C4-2B (cell line): ENCODE measurements at regions not wholly inside any gene's neighbourhood (a gene's known extent, or its start where the extent isn't known, plus 50 kb on each side); places are given as distances from the start of the nearest gene placed in this dataset.

Source experiments
- H3K27ac ChIP-seq: fragments of 450-650 bp; 2 replicates; pipeline ENCODE4 v1.5.1; 2017
- ZFX ChIP-seq: fragments of 450-650 bp; IDR thresholded peaks from 2 replicates; pipeline ENCODE4 v1.6.1; 2017
- TF ChIP-seq, protein P1 (sequence below): fragments of 450-650 bp; conservative IDR thresholded peaks from 2 replicates; pipeline ENCODE4 v1.5.1; 2017; ENCODE audit warnings: mild to moderate bottlenecking

DNA sequence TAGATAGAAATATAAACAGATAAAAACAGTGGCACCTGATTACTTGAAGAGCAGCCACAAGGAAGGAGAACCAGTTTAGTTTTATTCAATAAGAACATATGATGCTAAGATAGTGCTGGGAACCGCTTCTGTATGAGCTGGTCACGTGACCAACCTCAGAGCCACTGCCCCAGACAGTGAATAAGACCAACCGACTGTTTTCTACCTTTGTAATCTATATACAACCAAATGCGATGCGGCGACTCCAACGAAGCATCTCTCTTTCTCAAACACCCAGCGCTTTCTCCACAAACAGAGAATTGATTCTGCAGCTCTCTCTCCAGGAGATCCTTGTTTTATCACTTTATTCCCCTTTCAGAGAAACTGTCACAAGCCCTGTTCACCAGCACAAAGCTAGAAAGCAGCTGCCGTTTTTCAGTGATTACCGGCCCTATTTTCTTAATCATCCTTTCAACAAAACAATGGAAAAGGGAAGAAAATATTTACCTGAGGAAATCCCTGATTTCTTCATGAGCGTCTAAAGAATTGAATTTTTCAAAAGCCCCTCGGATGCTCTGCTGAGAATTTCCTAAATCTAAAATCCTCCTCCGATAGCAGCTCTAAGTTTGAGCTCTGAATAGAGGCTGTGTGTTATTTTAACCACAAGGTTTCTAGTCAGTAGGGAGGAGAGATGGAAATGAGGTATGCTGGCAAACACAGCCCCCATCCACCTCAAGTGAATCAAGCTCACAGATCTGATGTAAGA, 55.7 kb upstream of the JCAD start:
- no peak overlapping the region for H3K27ac ChIP-seq
- TF ChIP-seq ZFX: no peak
- TF ChIP-seq, protein P1, sequence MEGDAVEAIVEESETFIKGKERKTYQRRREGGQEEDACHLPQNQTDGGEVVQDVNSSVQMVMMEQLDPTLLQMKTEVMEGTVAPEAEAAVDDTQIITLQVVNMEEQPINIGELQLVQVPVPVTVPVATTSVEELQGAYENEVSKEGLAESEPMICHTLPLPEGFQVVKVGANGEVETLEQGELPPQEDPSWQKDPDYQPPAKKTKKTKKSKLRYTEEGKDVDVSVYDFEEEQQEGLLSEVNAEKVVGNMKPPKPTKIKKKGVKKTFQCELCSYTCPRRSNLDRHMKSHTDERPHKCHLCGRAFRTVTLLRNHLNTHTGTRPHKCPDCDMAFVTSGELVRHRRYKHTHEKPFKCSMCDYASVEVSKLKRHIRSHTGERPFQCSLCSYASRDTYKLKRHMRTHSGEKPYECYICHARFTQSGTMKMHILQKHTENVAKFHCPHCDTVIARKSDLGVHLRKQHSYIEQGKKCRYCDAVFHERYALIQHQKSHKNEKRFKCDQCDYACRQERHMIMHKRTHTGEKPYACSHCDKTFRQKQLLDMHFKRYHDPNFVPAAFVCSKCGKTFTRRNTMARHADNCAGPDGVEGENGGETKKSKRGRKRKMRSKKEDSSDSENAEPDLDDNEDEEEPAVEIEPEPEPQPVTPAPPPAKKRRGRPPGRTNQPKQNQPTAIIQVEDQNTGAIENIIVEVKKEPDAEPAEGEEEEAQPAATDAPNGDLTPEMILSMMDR: no peak

DNA sequence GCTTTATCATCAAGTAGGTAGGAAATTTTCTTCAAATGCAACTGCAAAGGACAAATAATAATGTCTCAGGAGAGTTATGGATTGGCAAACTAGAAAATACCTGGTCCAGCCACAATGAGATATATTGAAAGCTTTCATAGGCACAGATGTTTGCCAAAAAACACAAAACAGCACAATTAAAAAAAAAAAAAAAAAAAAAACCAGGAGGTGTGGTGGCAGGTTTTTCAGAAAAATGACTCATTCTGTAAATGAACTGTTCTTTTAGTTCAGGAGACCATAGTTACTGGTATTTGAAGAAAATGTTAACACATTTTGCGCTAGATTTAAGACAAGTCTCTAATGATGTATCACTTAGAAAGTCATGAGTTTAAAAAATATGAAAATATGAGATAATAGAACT, 55.0 kb upstream of the JCAD start:
- H3K27ac ChIP-seq: no peak overlapping the region
- TF ChIP-seq, protein P1: no peak
- no peak for TF ChIP-seq ZFX

DNA sequence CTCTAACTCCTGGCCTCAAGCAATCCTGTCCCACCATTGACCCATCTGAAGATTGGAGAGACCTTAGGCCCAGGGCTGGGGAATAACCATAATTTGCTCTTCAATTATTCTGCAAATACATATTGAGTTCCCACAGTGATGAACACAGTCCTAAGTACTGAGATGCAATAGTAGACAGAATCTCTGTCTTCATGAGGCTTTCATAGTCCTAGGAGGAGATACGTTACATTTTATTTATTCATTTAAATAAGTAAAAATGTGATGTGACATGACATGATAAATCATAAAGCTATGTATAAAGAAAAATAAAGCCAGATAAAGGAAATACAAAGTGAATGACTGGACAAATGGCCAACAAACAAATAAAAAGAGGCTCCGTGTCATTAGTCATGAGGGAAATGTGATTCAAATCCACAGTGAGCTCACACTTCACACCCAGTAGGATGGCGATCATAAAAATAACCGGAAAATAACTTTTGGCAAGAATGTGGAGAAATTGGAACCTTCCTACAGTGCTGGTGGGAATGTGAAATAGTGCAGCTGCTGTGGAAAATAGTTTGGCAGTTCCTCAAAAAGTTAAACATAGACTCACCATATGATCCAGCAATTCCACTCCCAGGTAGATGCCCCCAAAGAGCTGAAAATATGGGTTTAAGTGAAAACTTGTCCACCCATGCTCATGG, 52.1 kb upstream of the JCAD start:
- TF ChIP-seq ZFX: no peak
- TF ChIP-seq, protein P1: no peak

More for the DNA sequence above, 52.1 kb upstream of the JCAD start:
- H3K27ac ChIP-seq: no peak overlapping the region
